ENCODE measurements at regions not wholly inside any gene's neighbourhood (a gene's known extent, or its start where the extent isn't known, plus 50 kb on each side); places are given as distances from the start of the nearest gene placed in this dataset.

GRCh38 chr18:49694402-49694801, 118.9 kb downstream of the ACAA2 start:
- CTCF ChIA-PET, result interaction anchor here (1.2 kb wide), 1 partner anchor 46 kb away, joined by 3 read pairs; no protein-coding TSS in a partner anchor
- no peaks in the 10 kb centered on the region for H3K27me3 ChIP-seq (ENCODE audit: insufficient read depth, low read length)
- H3K27ac ChIP-seq (ENCODE audit: low read depth, low read length), result no peak overlapping the region
- ATAC-seq (no peak), DNase-seq (ENCODE audit: low read depth, low spot score) (no peak)
- H3K9me3 ChIP-seq (ENCODE audit: control insufficient read depth in 1 of 2, insufficient read depth in 1 of 2, low read depth in 1 of 2, low read length in 2 of 2), result no peaks in the 10 kb centered on the region
- no TSS peak for BruUV-seq (replicated peaks)
- no peak overlapping the region for H2AFZ ChIP-seq (ENCODE audit: low read depth, low read length, poor library complexity, severe bottlenecking)
- no peak overlapping the region for H3K9ac ChIP-seq (ENCODE audit: low read length)
- RAD21 ChIA-PET (ENCODE audit: low non-redundant PET in 1 of 2, low total read pairs in 2 of 2, uncharacterized antibody in 2 of 2, unreplicated experiment in 2 of 2), result no interaction called here
- intact Hi-C loops (cut with micrococcal nuclease), result no loop called here
- H3K4me1 ChIP-seq (ENCODE audit: control insufficient read depth in 1 of 2, insufficient read depth in 2 of 2, low read length in 2 of 2), result peaks cover 0 to 12% of the 10 kb centered on the region in 2 experiments; a peak in 2 of 4 replicates
- H3K4me2 ChIP-seq (ENCODE audit: low read length), result no peak overlapping the region
- H3K36me3 ChIP-seq (ENCODE audit: control insufficient read depth in 1 of 2, insufficient read depth in 2 of 2, low read length in 2 of 2), result no peaks in the 10 kb centered on the region
- H4K20me1 ChIP-seq (ENCODE audit: insufficient read depth), result no peaks in the 10 kb centered on the region
- H3K9me2 ChIP-seq (ENCODE audit: insufficient read depth), result no peaks in the 10 kb centered on the region
- H3K4me3 ChIP-seq (replicated peaks in 1 of 2; ENCODE audit: low read depth in 1 of 2, low read length in 2 of 2), result no peak overlapping the region
- no peak for TF ChIP-seq TCF7L2 (IDR thresholded peaks at IDR 0.05; ENCODE audit: borderline replicate concordance, extremely low read depth, insufficient read depth, insufficient read length)
- TF ChIP-seq POLR2A (IDR thresholded peaks at IDR 0.05; ENCODE audit: borderline replicate concordance, extremely low read depth, insufficient read depth, insufficient read length), result no peak
- TF ChIP-seq ZNF274 (IDR thresholded peaks at IDR 0.05; ENCODE audit: low read depth, low read length), result no peak
- TF ChIP-seq EGR1 (IDR thresholded peaks at IDR 0.05; ENCODE audit: low read depth), result no peak
- no peak for TF ChIP-seq JUND (IDR thresholded peaks at IDR 0.05)
- no peak for TF ChIP-seq POLR2AphosphoS5 (IDR thresholded peaks at IDR 0.05; ENCODE audit: low read depth, low read length)
- no peak for TF ChIP-seq SRF (IDR thresholded peaks at IDR 0.05; ENCODE audit: low read depth)
- TF ChIP-seq RAD21 (IDR thresholded peaks at IDR 0.05; ENCODE audit: low read depth), result no peak
- no peak for TF ChIP-seq FOSL1 (IDR thresholded peaks at IDR 0.05; ENCODE audit: low read depth)
- POLR2A ChIA-PET, result no interaction called here
- no peaks in the 10 kb centered on the region for H3K79me2 ChIP-seq (ENCODE audit: insufficient read depth, low read length)

- Histone ChIP-seq H3K27ac (ENCODE audit: low read depth, low read length) (no peak overlapping the region), H2AFZ (ENCODE audit: low read depth, low read length, poor library complexity, severe bottlenecking) (no peak overlapping the region), H3K9ac (ENCODE audit: low read length) (no peak overlapping the region), H3K36me3 (ENCODE audit: control insufficient read depth in 1 of 2, insufficient read depth in 2 of 2, low read length in 2 of 2) (no peaks in the 10 kb centered on the region), H3K9me3 (ENCODE audit: control insufficient read depth in 1 of 2, insufficient read depth in 1 of 2, low read depth in 1 of 2, low read length in 2 of 2) (no peaks in the 10 kb centered on the region), H3K27me3 (ENCODE audit: insufficient read depth, low read length) (no peaks in the 10 kb centered on the region), H4K20me1 (ENCODE audit: insufficient read depth) (no peaks in the 10 kb centered on the region), H3K4me3 (replicated peaks in 1 of 2; ENCODE audit: low read depth in 1 of 2, low read length in 2 of 2) (no peak overlapping the region), H3K9me2 (ENCODE audit: insufficient read depth) (no peaks in the 10 kb centered on the region), H3K4me2 (ENCODE audit: low read length) (no peak overlapping the region), H3K79me2 (ENCODE audit: insufficient read depth, low read length) (no peaks in the 10 kb centered on the region), H3K4me1 (ENCODE audit: control insufficient read depth in 1 of 2, insufficient read depth in 2 of 2, low read length in 2 of 2) (peaks cover 0 to 12% of the 10 kb centered on the region in 2 experiments; a peak in 2 of 4 replicates)
- ChIA-PET RAD21 (ENCODE audit: low non-redundant PET in 1 of 2, low total read pairs in 2 of 2, uncharacterized antibody in 2 of 2, unreplicated experiment in 2 of 2) (no interaction called here), POLR2A (no interaction called here), CTCF (interaction anchor here (1.2 kb wide), 1 partner anchor 45 kb away, joined by 3 read pairs; no protein-coding TSS in a partner anchor)
- TF ChIP-seq JUND (IDR thresholded peaks at IDR 0.05) (no peak), EZH2phosphoT487 (IDR thresholded peaks at IDR 0.05; ENCODE audit: borderline replicate concordance) (no peak), EGR1 (IDR thresholded peaks at IDR 0.05; ENCODE audit: low read depth) (no peak), ELF1 (IDR thresholded peaks at IDR 0.05; ENCODE audit: borderline replicate concordance, low read depth) (no peak), REST (IDR thresholded peaks at IDR 0.05; ENCODE audit: low read depth) (no peak), SRF (IDR thresholded peaks at IDR 0.05; ENCODE audit: low read depth) (no peak), CBX3 (IDR thresholded peaks at IDR 0.05; ENCODE audit: low read depth) (no peak), YY1 (IDR thresholded peaks at IDR 0.05; ENCODE audit: extremely low read depth, insufficient replicate concordance, low read depth, low read length) (no peak), SIN3A (IDR thresholded peaks at IDR 0.05; ENCODE audit: low read depth) (no peak)
- no TSS peak for BruUV-seq (replicated peaks)
- intact Hi-C loops (cut with micrococcal nuclease), result no loop called here
- ATAC-seq, result no peak
- DNase-seq (ENCODE audit: low read depth, low spot score), result no peak
These were observed 119.7 kb downstream of the ACAA2 start for GRCh38 chr18:49693717-49694005.
